Non-pigmented ciliary epithelial cell (primary cell): ENCODE measurements at regions not wholly inside any gene's neighbourhood (a gene's known extent, or its start where the extent isn't known, plus 50 kb on each side); places are given as distances from the start of the nearest gene placed in this dataset.
"Not testable (repeated sequence)": the region's sequence is repeated elsewhere in the genome, so short reads cannot be mapped to it uniquely, and the experiment has no call there.

Experiments
- DNase-seq: peaks from one replicate; pipeline ENCODE4 v3.0.0-alpha.2; 2010; ENCODE audit warnings: low read depth

DNA sequence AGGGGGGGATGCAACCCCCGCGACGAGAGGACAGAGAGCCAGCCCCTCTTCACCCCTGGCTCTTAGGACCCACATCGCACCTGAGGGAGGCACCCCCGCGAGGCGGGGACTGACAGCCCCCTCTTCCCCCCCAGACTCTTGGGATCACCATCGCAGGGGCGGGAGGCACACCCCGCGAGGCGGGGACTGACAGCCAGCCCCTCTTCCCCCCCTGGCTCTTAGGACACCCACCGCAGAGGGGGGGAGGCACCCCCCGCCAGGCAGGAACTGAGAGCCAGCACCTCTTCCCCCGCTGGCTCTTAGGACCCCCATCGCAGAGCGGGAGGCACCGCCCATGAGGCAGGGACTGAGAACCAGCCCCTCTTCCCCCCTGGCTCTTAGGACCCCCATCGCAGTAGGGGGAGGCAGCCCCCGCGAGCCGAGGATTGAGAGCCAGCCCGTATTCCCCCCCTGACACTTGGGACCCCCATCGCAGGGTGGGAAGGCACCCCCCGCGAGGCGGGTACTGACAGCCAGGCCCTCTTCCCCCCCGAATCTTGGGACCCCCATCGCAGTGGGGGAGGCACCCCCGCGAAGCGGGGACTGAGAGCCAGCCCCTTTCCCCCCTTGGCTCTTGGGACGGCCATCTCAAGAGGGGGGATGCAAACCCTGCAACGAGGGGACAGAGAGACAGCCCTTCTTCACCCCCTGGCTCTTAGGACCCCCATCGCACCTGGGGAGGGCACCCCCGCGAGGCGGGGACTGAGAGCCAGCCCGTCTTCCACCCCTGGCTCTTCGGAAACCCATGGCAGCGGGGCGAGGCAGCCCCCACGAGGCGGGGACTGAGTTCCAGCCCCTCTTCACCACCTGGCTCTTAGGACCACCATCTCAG, 2425.1 kb upstream of the PCDH20 start:
- DNase-seq: no peak

DNA sequence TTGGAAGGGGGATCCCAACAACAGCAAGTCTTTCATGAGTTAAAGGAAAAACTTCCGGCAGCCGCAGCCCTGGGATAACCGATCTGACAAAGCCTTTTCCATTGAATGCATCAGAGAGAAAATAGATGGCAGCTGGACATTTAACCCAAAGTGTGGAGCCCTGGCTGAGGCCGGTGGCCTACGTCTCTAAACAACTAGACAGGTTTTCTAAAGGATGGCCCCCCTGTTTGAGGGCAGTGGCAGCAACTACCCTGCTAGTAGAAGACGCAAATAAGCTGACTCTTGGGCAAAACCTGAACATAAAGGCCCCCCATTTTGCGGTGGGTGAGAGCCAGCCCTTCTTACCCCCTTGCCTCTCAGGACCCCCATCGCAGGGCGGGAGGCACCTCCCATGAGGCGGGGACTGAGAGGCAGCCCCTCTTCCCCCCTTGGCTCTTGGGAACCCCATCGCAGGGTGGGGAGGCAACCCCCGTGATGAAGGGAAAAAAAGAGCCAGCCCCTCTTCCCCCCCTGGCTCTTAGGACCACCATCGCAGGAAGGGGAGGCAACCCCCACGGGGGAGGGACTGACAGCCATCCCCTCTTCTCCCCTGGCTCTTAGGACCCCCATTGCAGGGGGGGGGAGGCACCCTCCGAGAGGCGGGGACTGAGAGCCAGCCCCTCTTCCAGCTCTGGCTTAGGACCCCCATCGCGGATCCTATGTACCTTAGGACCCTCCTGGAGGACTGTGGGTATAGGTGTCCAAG, 2422.9 kb upstream of the PCDH20 start:
- DNase-seq: no peak

DNA sequence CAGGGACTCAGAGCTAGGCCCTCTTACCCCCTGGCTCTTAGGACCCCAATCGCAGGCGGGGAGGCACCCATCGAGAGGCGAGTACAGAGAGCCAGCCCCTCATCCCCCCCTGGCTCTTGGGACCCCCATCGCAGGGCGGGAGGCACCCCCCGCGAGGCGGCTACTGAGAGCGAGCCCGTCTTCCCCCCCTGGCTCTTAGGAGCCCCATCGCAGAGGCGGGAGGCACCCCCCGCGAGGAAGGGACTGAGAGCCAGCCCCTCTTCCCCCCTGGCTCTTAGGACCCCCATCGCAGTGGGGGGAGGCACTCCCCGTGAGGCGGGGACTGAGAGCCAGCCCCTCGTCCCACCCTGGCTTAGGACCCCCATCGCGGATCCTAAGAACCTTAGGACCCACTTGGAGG, 2422.1 kb upstream of the PCDH20 start:
- not testable (repeated sequence) for DNase-seq

DNA sequence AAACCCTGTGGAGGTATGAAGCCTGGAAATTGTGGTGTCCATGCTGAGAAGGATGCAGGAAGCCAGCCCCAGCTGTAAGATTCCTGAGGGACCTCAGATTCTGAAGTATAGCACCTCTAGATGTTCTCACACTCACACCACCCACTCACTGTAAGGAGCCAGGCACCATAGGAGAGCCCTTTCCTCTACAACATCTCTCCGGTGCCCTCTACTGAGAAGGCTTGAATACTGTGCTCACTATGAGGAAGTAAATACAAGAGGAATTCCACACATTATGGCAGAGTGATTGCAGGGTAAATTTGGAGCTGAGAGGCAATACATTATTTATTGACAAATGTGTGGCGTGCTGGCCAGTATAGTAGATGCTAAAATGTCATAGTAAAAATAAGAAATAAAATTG, 2414.0 kb upstream of the PCDH20 start:
- DNase-seq: not testable (repeated sequence)

DNA sequence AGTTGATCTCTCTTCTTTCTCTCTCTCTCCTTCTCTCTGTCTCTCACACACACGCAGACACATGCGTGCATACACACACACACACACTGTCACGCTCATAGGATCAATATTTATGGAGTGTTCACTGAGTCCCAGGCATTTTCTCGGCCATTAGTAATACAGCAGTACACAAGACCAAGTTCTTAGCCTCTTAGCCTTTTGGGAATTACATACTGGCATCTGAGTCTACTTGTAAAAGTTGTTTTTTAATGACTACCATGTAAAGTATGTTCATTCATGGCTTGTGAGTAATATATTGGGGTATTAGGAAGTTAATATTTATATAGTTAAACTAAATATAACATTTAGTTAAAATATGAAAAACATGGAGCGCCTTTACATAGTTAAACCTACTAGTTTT, 2406.1 kb upstream of the PCDH20 start:
- not testable (repeated sequence) for DNase-seq

DNA sequence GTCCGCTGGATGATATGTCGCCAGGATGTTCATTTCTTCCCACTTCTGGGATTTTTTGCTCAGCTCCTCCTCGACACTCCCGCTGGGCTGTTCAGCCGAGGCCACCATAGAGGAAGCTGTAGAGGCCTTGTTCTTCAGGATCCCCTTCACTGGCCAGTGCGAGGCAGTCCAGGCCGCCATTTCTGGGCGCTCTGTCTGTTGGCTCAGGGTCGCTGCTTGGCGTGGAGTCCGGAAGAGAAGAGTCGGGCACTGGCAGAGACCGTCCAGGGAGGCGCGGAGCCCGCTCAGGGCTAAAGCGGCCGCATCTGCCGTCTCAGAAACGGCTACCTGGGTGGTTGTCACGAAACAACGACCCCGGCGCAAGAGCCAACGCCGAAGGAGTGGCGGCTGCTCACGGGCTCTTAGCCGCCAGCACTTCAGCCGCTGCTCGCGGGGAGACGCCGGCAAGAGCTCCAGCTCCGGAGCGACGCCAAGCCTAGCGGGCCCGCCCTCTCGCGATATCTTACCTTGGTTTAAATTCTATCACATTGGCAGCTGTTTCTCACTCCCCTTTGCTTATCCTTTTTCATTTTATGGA, 2395.9 kb upstream of the PCDH20 start:
- not testable (repeated sequence) for DNase-seq

DNA sequence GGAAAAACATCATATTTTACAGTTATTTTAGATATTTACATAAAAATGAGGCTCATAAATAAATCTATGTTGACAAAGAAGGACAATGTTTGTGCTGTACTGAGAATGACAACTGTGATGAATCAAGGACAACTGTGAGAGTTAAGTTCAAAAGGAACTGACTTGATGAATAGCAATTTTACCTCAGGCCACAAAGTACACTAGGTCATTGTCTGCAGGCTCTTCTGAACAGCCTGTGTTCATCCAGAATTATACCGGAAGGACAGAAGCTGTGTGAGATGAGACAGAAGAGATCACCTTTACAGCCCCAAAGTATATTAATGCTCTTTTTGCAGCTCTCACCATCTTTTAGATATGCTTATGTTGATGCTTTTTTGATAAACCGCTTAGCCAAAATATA, 2375.5 kb upstream of the PCDH20 start:
- DNase-seq: not testable (repeated sequence)

DNA sequence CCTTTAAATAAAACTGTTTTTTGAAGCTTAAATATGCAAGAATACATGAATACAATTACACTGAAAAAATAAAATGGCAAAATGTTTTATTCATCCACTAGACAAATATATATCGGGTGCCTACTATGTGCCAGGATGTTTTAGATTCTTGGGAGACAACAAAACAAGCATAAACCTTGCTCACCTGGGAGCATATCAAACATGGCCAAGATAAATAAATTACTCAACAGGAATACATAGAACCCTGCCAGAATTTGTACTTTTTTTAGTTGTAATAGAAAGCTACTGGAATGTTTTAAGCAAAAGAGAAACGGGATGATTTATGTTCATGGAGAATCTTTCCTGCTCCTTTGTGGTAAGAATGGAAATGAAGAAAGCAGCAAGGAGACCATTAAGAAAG, 2358.5 kb upstream of the PCDH20 start:
- DNase-seq: no peak

DNA sequence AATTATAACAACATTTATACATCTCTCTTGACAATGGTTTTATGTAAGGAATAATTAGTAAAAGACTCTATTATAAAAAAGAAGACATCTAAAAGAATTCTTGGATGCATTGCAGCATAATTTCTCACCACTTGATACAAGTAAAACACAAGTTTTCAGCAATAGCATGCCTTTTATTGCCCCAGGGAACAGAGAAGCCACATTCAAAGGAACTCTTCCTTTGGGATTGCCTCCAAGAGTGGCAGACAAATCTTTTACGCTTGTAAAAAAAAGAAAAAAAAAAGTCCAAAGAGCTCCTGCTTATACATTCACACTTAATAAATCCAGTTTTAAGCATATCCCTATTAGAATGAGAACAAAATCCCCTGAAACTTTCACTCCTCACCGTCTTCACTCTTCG, 2357.8 kb upstream of the PCDH20 start:
- no peak for DNase-seq

DNA sequence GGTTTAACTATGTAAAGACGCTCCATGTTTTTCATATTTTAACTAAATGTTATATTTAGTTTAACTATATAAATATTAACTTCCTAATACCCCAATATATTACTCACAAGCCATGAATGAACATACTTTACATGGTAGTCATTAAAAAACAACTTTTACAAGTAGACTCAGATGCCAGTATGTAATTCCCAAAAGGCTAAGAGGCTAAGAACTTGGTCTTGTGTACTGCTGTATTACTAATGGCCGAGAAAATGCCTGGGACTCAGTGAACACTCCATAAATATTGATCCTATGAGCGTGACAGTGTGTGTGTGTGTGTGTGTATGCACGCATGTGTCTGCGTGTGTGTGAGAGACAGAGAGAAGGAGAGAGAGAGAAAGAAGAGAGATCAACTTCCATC, 2342.0 kb upstream of the PCDH20 start:
- DNase-seq: not testable (repeated sequence)

DNA sequence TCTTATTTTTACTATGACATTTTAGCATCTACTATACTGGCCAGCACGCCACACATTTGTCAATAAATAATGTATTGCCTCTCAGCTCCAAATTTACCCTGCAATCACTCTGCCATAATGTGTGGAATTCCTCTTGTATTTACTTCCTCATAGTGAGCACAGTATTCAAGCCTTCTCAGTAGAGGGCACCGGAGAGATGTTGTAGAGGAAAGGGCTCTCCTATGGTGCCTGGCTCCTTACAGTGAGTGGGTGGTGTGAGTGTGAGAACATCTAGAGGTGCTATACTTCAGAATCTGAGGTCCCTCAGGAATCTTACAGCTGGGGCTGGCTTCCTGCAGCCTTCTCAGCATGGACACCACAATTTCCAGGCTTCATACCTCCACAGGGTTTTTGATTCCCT, 2334.2 kb upstream of the PCDH20 start:
- not testable (repeated sequence) for DNase-seq

DNA sequence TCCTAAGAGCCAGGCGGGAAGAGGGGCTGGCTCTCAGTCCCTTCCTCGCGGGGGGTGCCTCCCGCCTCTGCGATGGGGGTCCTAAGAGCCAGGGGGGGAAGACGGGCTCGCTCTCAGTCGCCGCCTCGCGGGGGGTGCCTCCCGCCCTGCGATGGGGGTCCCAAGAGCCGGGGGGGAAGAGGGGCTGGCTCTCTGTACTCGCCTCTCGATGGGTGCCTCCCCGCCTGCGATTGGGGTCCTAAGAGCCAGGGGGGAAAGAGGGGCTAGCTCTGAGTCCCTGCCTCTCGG, 2326.1 kb upstream of the PCDH20 start:
- DNase-seq: not testable (repeated sequence)

DNA sequence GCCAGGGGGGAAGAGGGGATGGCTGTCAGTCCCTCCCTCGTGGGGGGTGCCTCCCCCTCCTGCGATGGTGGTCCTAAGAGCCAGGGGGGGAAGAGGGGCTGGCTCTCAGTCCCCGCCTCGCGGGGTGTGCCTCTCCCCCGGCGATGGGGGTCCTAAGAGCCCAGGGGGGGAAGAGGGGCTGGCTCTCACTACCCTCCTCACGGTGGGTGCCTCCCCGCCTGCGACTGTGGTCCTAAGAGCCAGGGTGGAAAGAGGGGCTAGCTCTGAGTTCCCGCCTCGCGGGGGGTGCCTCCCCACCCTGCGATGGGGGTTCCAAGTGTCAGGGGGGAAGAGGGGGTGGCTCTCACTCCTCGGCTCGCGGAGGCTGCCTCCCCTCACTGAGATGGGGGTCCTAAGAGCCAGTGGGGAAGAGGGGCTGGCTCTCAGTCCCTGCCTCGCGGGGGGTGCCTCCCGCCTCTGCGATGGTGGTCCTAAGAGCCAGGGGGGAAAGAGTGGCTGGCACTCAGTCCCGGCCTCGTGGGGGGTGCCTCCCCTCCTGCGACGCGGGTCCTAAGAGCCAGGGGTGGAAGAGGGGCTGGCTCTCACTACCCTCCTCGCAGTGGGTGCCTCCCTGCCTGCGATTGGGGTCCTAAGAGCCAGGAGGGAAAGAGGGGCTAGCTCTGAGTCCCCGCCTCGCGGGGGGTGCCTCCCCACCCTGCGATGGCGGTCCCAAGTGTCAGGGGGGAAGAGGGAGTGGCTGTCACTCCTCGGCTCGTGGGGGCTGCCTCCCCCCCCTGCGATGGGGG, 2325.6 kb upstream of the PCDH20 start:
- no peak for DNase-seq

DNA sequence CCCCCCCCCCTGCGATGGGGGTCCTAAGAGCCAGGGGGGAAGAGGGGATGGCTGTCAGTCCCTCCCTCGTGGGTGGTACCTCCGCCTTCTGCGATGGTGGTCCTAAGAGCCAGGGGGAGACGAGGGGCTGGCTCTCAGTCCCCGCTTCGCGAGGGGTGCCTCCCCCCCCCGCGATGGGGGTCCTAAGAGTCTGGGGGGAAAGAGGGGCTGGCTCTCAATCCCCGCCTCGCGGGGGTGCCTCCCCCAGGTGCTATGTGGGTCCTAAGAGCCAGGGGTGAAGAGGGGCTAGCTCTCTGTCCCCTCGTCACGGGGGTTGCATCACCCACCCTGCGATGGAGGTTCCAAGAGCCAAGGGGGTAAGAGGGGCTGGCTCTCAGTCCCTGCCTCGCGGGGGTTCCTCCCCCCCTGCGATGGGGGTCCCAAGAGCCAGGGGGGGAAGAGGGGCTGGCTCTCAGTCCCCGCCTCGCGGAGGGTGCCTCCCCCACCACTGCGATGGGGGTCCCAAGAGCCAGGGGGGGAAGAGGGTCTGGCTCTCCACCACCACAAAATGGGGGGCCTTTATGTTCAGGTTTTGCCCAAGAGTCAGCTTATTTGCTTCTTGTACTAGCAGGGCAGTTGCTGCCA, 2323.6 kb upstream of the PCDH20 start:
- DNase-seq: not testable (repeated sequence)

DNA sequence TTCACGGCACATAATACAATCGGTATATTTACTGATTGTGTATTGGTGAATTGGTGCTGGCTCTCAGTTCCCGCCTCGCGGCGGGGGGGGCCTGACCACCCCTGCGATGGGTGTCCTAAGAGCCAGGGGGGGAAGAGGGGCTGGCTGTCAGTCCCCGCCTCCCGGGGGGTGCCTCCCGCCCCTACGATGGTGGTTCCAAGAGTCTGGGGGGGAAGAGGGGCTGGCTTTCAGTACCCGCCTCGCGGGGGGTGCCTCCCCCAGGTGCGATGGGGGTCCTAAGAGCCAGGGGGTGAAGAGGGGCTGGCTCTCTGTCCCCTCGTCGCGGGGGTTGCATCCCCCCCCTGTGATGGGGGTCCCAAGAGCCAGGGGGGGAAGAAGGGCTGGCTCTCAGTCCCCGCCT, 2321.8 kb upstream of the PCDH20 start:
- no peak for DNase-seq

DNA sequence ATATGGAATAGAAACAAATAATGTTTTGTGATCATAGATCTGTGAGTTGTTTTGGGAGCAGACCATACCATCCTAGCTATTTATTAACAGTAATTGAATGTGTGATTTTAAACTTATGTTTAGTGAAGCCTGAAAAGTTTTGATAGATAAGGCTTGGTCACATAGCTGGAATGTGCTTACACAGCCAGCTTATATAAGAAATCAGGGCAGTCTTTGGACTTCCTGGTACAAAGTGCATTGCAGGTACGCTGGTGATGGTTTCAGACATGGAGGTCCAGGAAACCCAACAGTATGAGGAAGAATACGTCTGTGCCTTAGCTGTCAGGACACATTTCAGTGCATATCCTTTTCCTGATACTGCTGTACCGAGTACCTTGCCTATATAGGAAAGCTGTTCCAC, 2316.2 kb upstream of the PCDH20 start:
- no peak for DNase-seq

DNA sequence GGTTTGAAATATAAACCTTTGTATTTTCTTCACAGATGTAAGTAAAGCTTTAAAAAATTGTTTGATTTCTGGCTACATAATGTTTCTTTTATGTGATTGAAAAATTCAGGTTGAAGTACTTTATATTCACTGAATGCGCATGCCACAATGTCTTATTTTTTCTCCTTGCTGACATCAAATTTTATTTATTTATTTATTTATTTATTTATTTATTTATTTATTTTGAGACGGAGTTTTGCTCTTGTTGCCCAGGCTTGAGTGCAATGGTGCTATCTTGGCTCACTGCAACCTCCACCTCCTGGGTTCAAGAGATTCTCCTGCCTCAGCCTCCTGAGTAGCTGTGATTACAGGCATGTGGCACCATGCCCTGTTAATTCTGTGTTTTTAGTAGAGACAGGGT, 2296.5 kb upstream of the PCDH20 start:
- DNase-seq: not testable (repeated sequence)

DNA sequence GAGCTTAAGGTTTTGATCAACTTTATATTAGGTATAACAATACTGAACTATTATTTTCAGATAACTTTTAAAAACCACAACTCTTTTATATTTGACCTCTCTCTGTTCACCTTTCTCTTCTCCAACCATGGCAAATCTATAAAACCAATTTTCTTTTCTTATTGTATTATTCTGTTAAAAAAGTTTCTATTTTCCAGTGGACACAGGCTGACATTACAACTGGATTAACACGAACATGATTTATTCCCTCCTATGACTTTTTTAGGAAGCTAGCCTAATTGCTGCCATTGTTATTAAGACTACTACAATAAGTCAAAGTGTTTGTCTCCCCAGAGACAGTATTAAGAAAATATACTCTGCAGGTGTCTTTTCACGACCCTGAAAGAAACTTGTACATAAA, 2291.1 kb upstream of the PCDH20 start:
- no peak for DNase-seq

DNA sequence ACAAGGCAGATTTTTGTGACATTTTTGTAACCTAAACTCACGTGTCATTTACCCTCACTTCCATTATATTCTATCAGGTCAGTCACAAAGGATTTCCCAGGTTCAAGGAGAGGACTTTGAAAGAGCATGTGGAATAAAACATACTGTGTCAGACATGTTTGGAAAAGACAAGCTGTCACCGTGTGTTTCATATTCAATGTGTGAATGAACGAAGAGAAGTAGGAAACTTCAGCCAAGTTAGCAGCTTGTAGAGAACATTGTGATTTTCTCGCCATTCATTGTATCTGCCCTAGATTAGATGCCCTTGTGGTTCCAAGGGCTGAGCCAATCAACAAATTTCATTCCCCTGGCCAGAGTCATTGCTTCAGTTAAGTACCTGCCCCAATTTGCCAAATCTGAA, 2288.9 kb upstream of the PCDH20 start:
- no peak for DNase-seq

DNA sequence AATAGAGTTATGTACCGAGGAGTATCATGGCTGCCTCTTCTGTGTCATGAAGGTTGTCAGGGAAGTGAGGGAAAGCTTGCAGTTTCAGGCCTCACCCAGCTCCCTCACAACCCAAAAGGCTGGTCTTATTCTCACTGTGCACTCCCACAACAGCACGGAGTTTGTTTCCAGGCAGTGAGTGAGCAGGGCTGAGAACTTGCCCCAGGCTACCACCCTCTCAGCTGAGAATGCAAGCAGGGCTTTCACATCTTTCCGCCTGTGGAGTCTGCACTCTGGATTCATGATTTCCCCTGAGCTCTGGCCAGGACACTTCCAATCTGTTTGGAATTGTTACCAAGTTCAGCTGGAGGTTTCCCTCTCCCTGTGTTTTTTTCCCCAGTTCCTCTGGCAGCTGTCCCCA, 2284.7 kb upstream of the PCDH20 start:
- DNase-seq: no peak

DNA sequence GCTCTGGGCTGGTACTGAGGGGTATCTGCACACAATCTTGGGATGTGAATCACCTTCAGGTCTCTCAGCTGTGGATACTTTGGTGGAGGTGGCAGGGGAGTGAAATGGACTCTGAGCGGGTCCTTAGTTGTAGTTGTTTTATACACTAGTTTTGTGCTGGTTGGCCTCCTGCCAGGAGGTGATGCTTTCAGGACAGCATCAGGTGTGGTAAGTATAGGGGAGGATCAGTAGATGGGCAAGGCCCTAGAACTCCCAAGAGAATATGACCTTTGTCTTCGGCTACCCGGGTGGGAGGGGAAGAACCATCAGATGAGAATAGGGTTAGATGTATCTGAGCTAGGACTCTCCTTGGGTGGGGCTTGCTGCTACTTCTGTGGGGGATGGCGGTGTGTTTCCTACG, 2284.3 kb upstream of the PCDH20 start:
- no peak for DNase-seq

DNA sequence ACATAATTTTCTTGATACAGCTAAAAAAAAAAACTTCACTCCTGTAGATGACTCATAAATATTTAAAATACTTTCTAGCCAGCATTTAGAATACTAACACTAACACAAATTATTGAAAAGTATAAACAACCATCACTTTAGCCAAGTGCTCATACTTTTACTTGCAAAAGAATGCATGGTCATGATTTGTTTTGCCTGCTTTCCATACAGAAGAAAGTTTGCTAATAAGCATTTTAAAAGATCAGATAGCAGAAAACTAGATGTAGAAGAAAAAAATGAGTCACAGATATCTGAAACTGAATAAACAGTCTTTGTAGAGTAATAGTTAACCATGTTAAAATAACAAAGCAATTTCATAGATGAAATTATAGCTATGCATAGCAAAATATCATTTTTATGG, 2280.4 kb upstream of the PCDH20 start:
- peak; percentile 19 for DNase-seq
